Stimulated activated CD4-positive, alpha-beta T cell treated with anti-CD3 and anti-CD28 coated beads, Interleukin-12 subunit alpha, Interleukin-12 subunit beta, amount 100 ng/mL, for 48 hours (primary cell): ENCODE measurements at regions not wholly inside any gene's neighbourhood (a gene's known extent, or its start where the extent isn't known, plus 50 kb on each side); places are given as distances from the start of the nearest gene placed in this dataset.
"Not testable (repeated sequence)": the region's sequence is repeated elsewhere in the genome, so short reads cannot be mapped to it uniquely, and the experiment has no call there.

Source experiments
- DNase-seq, 3 donors: peaks; one replicate each; pipeline ENCODE4 v3.0.0-alpha.2; 2020; ENCODE audit warnings: low read depth in 2 of 3, low spot score in 1 of 3

DNA sequence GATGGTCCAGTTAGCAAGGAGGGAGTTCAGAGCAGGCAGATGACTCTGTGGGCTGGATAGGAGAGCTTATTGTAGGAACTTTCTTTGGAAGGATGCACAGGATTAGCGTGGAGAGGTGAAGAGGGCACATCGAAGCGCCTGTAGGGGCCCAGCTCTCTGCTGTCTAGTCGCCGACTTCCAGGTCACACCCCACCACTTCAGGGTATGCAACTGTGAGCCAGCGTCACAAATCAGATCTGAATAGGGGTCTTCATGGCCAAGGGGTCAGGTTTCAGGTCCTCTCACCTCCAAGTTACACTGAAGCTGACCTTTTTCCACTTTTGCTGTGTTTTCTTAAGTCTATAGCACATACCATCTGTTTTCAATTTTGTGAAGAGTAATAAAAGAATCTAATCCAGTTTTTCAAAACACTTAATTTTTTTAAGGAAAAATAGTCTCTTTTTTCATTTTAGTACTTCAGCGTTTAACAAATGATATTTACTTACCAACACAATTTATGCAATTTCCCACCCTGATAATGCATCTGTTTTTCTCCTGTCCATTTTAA lies 364.2 kb upstream of the CLINT1 start:
- no peak for DNase-seq

DNA sequence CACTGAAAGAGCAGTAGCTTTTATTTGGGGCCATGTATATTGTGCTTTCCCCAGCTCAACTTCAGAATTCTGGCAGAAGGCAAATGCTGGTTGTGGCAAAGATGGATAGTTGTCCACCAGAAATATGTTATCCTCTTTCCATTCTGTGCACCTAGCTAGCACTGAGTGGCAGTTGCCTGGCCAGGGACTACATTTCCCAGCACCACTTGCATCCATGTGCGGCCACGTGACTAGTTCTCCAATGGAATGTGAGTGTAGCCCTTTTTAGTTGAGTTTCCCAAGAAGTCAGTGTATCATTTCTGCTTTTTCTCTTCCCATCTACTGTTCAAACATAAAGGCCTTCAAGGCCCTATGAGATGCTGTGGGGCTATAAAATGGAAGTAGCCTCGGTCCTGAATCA lies 354.0 kb upstream of the CLINT1 start:
- no peak for DNase-seq

DNA sequence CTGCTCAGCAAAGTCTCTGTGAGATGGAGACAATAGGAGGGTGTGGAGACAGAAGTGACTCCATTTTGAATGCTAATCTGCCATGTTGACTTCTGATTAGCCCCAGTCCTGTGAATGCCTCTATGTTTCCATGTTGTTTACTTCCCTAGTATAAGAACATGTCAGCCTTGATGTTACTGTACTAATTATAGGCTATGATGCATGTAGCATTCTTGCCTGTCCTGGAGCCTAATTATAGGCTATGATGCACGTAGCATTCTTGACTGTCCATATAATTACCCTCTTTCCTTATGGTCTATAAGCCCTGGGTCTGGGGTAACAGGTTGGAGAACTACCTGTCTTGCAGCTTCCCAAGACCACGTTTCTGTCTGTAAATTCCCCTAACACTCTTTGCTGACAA lies 353.3 kb upstream of the CLINT1 start:
- DNase-seq: no peak

DNA sequence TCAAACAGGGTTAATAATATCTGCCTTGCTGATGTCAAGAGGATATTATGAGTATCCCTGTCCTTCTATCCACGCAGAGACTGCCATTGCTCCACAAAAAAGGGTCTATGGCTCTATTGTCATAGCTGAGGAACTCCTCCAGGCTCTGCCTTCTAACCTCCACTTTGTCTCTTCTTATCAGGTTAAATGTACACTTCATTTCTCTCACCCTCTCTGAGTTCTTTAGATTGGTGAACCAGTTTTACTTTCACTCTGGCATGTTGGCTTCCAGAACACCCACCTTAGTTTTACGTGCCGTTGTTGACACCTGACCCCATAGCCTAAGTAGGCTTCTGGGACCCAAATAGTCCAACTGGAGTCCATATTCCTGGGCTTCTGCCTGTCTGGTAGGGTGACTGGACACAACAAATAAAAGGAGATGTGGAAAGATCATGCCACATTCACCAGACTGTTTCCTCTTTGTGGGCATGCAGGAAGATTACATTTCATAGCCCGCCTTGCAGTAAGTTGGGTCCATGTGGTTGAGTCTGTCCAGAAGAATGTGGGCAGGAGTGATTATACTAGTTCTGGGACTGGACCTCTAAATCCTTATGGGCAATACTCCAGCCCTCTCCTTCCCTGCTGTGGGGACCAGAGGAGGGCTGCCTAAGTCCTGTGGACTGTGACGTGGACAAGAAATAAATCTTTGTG lies 350.4 kb upstream of the CLINT1 start:
- DNase-seq: no peak

DNA sequence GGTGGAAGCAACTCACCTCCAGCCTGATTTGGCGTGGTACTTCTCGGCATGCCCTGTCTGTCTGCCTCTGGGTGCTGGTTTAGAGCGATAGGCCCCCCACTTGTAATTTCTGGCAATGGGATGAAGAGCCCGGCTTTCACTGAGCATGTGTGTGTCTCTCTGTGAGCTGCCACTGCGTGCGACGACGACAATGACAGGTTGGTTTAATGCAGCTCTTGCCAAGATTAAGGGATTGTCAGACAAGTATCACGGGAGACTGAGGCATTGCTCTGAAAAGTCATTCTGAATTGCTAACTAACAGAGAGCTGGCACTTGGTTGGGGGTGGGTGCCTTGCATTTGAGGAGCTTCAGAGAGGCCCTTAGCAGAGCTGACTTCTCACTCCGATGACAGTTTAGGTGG lies 348.8 kb upstream of the CLINT1 start:
- no peak for DNase-seq

DNA sequence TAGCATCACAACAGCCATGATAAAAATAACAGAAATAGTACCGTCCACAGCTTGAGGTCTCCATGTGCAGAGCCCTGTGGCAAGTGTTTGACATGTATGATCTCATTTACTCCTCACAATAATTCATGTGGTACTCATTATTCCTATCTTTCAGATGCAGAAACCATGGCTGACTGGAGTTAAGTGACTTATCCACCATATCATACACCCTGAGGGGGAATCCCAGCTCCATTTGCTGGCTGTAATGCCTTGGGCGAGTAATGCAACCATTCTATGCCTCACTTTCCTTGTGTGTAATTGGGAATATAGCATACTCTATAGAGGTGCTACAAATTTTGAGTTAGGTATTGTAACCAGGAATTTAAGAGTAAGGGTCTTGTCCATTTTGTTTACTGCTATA lies 347.0 kb upstream of the CLINT1 start:
- no peak for DNase-seq

DNA sequence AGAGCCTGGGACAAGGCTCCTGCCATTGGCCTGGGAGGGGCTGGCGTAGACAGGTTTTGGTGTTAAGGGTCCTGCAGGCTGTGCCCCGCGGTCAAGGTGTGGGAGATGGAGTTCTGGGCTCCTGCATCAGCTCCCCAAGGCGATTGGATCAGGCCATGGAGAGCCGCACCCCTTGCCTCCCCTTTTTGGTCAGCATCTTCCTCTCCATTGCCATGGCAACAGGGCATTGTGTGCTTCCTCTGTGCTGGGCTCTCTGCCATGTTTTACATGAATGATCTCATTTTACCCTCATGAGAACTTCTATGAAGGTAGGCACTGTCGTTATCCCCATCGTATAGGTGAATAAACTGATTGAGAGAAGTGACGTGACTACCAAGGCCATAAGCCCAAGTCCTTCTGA lies 344.3 kb upstream of the CLINT1 start:
- DNase-seq: no peak

DNA sequence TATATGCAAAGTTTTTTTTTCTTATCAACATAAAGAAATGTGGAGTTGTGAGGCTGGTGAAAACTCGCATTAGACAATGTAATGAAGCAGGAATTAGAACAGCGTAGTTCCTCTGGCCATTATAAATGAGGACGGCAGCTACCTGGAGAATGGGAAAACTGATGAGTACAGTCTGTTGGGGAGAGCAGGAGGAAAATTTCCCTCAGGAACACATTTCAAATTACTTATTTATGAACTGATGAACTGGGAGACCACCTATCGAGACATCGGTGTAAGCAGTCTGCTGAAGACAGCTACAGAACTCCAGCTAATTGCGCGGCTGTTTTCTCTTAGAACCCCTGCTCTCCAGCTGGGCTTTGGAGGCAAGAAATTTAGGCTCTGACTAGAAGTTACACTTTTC lies 343.9 kb upstream of the CLINT1 start:
- DNase-seq: no peak

DNA sequence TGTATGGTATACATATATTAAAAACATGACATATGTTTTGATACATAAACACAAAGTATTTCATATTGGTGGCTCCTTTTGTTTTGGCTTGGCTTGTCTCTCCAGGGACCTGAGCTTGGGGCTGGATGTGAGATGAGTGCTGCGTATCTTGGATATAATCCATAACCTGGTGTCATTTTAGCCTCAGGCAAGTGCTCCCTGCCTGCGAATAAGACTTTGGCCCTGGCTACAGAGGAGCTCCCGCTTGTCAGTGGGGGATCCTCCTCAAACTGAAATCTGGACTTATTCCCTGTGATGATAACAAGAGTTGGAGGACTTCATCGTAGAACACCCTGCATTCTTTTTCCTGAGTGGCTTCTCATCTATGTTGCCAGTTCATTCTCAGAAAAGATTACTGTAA lies 341.7 kb upstream of the CLINT1 start:
- DNase-seq: no peak

DNA sequence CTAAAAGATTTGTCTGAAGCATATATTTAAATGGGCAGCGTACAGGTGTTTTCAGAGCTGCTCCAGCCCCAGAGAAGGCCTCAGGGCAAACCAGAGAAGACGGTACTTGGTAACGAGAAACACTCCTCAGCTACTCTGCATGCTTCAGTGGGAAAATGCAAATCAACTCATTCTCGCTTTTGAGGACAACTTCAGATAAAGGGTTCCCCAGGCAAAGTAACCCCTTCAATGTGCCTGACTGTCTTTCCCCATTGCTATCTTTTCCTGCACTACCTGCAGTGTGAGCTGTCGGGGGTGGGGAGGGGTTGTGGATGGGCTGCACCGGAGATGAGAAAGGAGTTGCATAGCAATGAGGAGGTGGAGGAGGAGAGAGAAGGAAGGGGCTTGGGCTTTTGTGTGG lies 339.7 kb upstream of the CLINT1 start:
- no peak for DNase-seq

DNA sequence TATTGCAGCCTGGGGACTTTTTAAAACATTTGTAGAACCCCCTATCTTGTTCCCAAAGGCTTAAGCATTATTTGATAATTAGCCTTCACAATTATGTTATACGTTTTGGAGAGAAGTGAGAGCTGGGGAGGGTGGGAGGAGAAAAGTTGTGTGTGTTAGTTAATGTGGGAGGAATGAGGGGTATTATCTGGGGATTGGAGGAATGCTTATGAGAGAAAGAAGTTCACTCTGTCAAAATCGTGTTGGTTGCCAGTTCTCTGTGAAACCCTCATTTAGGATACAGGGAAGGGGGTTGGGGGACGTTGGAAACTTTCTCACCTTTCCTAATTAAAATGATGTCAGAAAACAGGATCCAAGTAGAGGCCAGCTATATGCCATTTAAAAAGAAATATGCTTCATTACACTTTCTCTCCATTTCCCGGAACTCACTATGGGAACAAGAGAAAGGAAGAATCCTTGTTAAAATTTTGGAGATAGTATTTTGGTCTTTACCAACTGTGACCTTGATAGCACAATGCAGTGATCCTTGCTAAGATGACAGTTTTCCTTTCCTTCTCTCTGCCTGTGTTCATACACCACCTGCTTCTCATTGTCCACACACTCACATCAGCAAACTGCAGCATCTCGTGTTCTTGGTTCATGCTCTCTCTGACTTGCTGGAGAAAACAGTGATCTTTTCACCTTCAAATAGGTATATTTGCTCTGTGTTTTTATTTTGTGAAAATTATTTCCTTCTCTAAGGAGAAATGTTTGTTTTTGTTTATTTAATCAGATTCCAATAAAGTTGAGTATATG lies 336.7 kb upstream of the CLINT1 start:
- DNase-seq: no peak

DNA sequence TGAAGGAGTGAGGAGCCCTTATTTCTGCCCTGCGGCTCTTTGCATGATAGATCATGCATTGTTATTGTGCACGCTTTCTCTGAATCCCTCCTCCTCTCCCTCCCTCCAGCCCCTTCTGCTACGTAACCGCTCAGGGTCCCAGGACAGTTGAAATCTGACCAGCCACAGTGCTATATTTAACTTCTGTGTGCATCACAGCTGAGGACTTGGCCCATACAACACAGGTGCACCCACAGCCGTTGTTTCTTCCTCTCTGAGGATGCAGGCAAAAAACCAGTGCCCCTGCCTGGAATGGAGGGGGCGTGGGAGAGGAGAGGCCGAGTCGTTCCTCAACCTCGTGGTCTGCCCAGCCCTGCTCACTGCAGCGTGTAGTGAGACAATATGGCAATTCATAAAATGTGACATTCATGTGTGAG lies 335.6 kb upstream of the CLINT1 start:
- no peak for DNase-seq

DNA sequence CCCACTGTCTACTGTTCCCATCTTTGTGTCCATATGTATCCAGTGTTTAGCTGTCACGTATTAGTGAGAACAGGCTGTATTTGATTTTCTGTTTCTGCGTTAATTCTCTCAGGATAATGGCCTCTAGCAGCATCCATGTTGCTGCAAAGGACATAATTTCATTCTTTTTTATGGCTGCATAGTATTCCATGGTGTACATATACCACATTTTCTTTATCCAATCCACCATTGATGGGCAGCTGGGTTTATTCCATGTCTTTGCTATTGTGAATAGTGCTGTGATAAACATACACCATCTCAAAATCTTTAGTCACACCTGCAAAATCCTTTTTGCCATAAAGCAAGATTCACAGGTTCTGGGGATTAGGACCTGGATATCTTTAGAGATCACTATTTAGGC lies 334.4 kb upstream of the CLINT1 start:
- DNase-seq: not testable (repeated sequence)

DNA sequence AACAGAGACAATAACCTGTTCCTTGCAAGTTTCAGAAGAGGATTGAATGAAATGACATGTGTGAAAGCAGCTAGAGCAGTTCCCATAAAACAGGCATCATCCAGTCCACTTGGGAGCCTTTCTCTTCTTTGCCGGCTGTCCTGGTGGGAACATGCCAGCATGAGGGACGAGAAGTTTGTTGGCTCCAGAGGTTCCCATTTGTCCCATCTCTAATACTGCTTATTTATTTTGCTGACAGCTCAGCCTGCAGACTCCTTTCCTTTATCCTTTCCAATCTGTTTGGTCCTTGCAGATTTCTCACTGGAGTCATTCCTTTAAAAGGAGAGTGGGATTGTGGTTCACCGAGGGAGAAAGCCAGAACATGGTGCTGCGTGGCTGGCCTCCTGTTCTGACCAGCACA lies 321.5 kb upstream of the CLINT1 start:
- DNase-seq: no peak

DNA sequence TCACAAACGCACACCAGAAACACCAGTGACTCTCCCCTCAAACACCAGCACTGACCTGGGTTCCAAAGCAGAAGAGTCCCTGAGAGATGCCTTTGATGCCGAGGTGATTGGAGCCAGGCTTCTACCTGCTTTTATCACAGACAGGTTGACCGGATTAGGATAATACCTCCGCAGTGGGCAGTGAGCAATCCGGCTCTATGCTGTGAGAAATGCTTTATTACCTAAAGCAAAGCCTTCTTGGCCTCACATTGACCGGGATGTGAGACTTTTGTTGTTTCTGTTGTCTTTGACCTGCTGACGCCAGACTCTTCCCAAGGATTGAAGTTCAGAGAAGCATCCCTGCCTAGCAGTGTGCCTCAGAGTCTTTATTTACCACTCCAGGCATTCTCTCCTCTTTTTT lies 320.3 kb upstream of the CLINT1 start:
- no peak for DNase-seq

DNA sequence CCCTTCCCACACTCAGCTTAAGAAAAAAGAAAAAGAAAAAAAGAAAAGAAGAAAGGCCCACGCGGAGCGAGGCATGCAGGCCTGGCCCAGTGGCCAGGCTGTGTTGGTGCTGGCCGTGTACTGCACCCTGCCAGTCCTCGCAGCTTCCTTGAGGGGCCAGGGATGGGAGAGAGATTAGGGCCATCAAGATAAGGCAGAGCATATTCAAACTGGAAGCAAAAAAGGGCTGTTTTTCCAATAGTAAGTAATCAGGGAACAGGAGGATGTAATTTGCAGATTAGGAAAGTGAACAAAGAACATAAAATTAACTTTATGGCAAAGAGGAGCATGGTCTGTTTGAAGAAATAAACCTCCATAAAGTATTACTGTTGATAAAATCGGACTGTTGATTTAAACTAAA lies 319.6 kb upstream of the CLINT1 start:
- DNase-seq: no peak

DNA sequence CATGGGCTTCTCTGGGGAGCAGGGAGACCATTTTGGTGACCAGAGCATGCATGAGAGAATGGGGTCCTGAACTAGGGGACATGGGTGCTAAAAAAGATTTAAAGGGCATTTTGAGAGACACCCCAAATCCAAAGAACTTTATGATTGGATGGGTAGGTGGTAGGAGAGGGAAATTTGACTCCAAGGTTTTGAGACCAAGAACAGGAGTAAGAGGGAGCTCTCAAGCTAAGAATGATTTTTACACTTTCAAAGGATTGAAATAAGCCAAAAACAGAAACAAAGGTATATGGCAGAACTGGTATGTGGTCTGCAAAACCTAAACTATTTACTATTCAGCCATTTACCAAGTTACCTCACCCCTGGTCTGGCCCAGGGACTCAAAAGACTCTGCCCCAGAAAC lies 318.2 kb upstream of the CLINT1 start:
- no peak for DNase-seq

DNA sequence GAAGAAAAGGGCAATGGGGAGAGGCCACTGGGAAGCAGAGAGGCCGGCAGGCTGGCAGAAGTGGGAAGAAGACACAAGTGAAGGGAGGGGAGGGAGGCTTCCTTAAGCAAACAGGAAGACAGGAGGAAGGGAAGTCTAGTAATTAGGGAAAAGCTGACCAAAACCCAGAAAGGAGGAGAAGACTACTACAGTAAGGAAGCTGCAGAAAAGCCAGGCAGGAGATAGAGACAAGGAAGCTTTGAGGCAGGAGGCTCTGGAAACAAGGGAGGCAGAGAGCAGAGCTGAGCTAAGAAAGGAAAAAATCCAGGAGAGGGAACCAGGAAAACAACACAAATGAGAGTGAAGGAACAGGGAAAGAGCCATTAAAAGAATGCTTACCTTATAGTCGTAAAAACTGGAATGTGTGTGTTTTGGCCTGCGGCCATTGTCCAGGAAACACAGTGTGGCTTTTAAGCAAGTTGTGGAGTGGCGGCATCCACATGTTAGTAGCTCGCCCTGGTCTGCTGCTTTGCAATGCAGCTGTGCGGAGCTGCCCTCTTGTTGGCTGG lies 317.1 kb upstream of the CLINT1 start:
- DNase-seq: no peak

DNA sequence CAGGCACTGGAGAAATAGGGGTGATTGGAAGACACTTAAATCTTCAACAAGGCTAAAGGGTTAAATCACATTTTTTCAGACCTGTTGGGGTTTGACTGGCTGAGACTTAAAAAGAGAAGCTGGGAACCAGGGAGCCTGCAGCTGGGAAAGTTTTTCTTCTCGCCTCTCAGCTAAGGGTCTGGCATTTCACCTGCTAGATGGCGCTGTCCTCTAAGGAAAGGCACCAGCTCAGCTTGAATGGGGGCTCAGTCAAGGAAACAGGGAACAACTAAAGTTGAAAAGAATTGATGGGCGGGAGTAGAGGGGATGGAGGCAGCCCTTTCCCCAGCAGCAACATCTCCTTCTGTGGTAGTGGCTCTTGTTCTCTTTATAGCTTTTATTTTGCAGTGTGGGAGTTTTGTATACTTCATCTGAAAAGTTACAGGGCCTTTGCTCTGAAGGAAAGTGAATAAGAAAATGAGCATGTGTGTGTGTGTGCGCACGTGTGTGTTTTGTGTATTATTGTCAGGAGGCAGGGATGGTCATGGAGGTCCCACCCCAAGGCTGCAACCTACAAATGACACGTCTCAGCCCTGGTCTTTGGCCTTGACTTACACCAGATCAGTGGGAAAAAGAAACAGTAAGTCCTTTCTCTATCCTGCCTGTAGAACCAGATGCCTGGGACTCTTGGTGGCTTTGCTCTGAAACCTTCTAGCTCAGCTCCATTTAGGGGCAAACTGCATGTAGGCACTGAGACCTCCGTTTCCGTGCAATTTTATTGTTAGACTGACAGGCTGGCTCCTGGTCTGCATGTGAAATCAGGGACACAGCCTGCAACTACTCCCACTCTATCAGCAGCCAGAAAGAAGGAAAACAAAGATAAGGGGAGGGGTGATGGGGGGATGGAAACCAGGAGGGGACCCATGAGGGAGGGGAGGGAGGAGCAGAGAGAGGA lies 316.2 kb upstream of the CLINT1 start:
- DNase-seq: peak; percentile 15 to 56 (median 38)

DNA sequence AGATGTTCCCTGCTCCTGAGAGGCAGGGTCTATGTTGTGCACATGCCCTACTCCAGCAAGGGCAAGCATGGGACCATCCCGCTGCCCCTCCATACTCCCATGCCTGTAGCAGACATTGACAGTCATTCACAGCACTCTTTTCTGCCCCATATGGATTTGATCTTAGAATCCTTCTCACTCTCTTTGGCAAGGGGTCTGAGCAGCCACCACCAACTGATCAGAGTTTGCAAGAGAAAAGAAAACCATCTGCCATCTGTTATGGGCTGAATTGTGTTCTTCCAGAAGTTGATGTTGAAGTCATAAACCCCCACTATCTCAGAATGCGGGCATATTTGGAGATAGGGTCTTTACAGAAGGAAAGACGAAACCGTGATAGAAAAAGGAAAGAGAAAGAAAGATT lies 315.1 kb upstream of the CLINT1 start:
- no peak for DNase-seq

DNA sequence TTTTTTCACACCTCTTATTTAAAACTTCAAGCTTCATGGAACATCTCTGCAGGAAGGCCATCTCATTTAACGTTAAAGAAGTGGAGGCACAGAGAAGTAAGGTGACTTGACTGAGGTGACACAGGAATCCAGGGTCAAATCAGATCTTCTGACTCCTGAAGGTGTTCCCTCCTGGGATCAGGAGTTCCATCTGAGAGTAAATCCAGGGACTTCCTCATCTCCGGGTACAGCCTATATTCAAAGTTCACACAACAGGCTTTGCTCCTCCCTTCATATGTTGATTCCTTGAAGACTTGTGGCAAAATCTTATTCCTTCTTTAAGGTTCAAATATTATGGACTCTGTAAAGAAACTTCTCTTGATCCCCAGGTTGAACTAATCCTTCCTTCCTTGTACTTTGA lies 313.1 kb upstream of the CLINT1 start:
- DNase-seq: no peak
